ENCODE measurements at regions not wholly inside any gene's neighbourhood (a gene's known extent, or its start where the extent isn't known, plus 50 kb on each side); places are given as distances from the start of the nearest gene placed in this dataset.
"Not testable (repeated sequence)": the region's sequence is repeated elsewhere in the genome, so short reads cannot be mapped to it uniquely, and the experiment has no call there.

DNA sequence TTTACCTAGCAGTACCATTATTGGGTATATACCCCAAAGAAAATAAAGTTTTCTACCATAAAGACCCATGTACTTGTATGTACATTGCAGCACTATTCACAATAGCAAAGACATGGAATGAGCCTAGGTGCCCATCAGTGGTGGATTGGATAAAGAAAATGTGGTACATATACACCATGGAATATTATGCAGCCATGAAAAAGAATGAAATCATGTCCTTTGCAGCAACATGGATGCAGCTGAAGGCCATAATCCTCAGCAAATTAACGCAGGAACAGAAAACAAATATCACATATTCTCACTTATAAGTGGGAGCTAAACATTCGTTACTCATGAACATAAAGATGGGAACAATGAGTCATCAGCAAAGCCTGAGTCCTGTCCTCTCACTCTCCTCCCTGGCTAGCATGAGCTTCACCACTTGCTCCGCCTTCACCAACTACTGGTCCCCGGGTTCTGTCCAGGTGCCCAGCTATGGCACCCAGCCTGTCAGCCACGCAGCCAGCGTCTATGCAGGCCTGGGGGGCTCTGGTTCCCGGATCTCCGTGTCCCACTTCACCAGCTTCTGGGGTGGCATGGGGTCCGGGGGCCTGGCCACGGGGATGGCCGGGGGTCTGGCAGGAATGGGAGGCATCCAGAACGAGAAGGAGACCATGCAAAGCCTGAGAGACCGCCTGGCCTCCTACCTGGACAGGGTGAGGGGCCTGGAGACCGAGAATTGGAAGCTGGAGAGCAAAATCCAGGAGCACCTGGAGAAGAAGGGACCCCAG lies 562.1 kb downstream of the ZNF674 start:
- DNase-seq (ENCODE audit: low read depth), result not testable (repeated sequence)

DNA sequence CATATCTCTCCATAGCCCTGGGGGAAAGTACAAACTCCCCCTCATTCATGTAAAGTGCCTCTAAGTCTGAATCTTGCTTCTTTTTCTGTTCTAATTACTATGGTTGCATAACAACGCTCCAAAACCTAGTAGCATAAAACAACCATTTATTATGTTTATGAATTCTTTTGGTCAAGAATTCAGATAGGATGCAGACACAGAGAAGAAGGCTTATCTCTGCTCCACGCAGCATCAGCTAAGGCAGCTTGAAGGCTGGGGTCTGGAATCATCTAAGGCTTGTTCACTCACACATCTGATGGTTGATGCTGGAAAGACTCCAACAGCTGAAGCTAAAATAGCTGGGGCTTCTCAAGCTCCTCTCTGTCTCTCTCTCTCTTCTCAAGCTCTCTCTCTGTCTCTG lies 564.5 kb downstream of the ZNF674 start:
- DNase-seq (ENCODE audit: low read depth), result no peak

DNA sequence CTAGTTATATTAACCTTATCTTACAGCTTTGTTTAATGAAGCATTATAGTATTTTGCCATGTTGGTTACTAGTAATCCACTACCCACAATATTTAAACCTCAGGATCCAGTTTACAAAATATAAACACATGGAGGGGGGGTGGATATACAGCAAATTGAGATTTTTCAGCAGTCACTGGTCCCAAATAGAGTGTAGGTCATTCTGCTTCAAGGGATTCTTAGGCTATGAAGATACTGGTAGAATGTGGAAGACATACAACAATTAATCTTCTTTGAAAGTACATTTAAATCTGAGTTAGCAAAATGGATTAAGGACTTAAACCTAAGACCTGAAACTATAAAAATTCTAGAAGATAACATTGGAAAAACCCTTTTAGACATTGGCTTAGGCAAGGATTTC lies 569.6 kb downstream of the ZNF674 start:
- no peak for DNase-seq (ENCODE audit: low read depth)

DNA sequence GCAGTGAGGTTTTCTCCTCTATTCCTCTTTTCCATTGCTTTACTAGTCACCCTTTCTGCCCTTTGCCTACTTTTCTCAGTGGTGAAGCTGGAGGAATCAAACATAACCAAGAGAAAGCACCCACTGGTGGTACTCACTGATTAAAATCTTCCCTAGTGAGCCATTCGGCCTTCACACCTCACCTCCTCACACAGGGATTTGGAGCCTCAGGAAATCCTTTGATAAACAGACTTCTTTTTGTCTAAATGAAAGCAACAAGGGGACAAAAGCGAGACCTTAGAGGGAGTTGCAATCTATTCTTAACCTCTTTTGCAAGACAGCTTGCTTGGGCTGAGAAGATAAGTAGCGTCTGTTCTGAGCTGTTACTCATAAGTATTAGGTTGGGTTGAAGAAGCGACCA lies 572.6 kb downstream of the ZNF674 start:
- no peak for DNase-seq (ENCODE audit: low read depth)

DNA sequence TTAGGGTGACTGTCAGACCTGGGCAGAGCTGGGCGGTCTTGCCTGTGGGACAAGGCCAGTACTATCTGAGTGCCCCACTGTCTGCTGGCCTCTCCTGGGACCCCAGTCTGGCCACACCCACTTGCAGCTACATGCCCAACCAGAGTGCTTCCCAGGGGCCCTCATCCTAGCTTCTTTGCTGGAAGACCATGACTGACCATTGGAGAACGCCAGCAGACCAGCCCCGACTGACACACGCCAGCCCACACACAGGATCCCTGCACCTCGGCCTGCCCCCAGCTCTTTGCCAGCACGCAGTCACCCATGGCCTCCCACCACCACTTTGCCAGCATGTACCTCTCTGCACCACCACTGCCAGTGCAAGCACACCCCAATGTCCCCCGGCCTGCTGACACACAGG lies 585.7 kb downstream of the ZNF674 start:
- no peak for DNase-seq (ENCODE audit: low read depth)

DNA sequence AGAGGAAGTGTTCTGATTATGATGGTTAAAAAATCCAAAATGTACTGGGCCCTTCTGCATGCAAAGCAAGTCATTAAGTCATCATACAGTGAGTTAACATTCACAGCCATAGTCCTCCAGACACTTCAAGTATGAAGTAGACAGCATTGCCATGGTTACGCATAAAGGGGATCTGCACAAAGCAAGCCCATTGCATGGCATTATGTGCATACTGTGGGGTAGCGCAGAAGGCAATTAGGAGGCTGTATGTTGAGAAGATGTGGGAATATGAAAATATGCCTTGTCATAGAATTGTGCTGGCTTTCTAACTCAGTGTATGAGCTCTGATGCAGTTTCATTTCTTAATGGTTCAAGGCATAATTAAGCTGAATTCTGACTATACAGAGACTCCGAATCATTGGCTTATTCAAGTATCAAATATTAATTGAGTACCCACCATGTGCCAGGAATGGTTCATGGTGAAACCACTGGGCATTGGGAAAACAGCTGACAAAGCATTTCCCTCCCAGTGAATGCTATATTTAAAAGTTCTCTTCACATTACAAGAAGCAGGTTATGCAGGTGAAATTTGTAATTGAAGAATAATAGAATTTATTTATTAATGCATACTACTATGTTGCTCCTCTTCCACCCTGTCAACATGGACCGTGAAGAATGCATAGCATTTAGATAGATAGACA lies 588.9 kb downstream of the ZNF674 start:
- DNase-seq (ENCODE audit: low read depth), result no peak

DNA sequence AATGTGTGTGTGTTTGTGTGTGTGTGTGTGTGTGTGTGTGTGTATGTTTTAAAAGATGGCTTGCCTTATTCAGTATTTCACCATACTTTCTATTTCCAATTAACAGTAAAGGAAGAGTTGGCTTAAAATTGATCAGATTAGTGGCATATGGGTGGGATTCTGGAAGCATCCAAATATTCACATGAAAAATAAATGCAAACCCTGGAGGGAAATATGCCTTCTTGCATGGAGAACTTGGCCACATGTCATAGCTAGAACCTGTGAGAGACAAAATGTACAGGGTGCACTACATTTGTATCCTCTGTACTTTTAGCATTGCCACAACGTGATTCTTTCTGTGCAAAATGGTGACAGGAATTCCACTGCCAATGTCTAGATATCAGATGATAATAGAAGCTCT lies 589.6 kb downstream of the ZNF674 start:
- DNase-seq (ENCODE audit: low read depth), result no peak

DNA sequence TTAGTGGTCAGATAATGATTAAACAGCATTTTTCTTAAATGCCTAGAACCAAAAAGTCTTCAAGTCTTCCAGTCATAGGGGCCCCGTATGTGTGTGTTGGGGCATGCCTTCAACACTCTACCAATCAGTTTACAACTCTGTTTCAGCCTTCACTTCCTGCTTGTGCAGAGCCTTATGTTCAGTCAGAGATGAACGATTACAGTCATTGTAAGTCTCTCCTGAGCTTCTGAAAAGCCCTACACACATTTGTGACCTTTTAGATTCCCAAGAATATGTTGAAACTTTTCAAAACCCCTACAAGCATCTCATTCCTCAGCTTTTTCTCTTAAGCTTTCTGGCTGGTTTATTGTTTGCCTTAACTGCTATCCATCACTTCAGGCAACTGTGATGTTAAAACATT lies 591.2 kb downstream of the ZNF674 start:
- no peak for DNase-seq (ENCODE audit: low read depth)

DNA sequence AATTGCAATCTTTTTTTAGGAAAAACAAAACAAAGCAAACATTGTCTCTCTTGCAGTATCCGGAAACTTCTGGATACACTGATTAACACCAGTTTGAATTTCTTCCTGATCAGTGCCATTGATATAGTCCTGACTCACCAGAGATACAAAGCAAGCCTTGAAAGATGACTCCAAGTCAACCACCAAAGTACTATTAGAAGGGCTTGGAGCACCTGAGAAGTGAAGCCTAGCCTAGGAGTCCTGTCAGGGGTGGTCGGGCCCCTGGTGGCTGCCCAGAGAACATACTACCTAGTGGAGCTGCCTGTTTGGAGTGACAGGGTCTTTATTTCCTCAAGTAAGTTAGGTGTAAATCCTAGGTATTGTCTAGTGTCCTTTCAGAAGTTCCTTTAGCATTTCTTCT lies 593.2 kb downstream of the ZNF674 start:
- DNase-seq (ENCODE audit: low read depth), result no peak

DNA sequence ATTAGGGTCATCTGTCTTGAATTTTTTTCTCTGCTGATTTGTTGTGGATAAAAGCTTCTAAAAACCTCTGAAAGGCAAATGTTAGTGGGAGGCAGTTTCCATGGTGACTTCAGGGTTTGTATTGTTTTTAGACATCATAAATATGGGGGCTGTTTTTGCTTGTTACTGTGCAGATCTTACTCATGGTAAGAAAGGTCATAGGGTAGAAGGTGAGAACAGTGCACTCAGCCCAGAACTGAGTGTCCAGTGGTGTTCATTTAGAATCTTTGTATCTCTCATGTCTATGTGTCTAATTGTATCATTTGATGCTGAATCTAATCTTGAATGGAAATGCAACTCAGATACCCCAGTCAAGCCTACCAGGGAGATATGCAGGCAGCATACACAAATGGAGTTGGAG lies 609.8 kb downstream of the ZNF674 start:
- no peak for DNase-seq (ENCODE audit: low read depth)

DNA sequence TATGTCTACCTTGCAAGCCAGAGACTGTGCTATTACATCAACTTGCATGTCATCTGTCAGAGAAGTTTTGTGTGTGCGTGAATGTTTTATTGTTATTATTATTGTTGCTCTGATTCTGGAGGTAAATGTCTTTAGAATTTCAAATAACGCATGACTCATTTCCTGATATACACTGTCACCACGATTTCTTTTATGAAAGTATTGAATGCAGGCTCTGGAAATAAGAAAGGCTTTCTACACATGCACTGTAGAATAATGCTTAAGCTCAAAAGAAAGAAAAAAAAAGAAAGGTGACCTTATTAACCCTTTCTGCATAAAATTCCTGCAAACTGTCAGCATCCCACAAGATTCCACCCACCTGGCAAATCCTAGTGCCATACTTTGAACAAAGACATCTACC lies 632.9 kb downstream of the ZNF674 start:
- DNase-seq (ENCODE audit: low read depth), result no peak

DNA sequence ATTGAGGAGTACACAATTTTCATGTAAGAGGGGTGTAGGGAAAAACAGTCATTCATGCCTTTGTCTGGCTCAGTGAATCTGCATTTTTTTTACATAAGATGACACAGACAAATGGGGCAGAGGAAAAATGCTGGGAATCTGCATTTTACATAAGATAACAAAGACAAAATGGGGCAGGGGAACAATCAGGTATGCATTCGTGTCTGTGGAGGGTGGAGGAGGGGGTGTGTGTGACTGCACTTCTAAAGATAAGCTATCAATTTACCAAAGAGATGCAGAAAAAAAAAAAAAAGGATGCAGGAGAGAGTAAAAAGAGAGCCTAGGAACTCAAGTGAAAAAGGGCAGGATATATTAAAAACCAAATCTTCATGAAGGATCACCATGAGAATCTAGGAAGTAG lies 637.4 kb downstream of the ZNF674 start:
- no peak for DNase-seq (ENCODE audit: low read depth)

DNA sequence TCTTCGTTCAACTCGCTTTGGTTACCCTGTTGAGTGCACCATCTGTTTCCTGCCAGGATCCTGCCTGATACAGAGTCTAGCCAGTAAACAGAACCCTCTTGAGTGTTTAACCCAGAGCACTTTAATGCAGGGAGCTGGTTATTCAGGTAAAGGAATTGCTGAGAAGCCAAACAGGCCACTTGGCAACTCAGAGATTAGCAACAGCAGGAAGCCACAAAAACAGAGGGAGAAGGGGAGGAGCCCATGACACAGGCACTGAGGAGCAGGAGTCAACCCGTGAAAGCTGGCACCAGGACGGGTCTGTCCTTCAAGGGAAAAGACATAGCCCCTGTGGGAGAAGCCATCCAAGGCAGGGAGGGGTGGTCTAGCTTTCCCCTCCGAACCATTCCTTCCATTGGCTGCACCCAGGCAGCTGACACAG lies 641.4 kb downstream of the ZNF674 start:
- DNase-seq (ENCODE audit: low read depth), result no peak

DNA sequence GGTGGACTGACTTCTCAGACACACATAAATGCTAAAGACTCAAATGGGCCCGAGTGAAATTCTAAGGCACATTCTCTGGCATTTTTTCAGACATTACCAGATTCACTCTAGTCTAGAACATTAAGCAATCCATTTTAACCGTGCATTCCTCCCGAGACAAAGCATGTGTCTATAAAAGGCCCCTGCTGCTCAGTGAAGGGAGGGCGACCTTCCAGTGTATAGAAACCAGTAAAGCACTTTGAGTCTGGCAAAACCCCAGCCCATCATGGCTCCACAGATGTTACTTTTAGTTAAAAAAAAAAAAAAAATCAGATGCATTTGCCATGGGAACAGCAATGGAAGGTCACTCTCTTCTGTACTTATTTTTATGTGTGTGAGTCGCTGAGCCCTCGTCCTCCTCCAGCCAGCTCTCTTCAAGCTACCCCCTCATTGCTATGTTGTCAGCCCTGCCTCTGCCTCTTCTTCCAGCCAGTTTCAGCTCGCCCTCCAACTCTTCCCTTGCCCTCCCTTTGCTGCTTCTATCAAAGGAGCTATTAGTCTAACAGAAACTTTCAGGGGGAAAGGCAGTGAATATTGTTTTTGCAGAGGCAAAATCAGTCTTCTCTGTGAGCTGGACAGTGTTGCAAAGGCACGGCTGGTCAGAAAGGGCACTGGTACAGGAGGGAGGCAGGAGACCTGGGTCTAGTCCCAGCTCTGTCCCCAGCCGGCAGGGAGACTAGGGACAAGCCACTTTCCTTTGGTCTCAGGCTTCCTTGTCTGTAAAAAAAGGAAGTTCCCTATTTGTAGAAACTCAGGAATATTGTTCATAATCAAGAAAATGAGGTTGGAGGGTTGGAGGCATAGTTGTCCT lies 644.2 kb downstream of the ZNF674 start:
- DNase-seq (ENCODE audit: low read depth), result no peak

DNA sequence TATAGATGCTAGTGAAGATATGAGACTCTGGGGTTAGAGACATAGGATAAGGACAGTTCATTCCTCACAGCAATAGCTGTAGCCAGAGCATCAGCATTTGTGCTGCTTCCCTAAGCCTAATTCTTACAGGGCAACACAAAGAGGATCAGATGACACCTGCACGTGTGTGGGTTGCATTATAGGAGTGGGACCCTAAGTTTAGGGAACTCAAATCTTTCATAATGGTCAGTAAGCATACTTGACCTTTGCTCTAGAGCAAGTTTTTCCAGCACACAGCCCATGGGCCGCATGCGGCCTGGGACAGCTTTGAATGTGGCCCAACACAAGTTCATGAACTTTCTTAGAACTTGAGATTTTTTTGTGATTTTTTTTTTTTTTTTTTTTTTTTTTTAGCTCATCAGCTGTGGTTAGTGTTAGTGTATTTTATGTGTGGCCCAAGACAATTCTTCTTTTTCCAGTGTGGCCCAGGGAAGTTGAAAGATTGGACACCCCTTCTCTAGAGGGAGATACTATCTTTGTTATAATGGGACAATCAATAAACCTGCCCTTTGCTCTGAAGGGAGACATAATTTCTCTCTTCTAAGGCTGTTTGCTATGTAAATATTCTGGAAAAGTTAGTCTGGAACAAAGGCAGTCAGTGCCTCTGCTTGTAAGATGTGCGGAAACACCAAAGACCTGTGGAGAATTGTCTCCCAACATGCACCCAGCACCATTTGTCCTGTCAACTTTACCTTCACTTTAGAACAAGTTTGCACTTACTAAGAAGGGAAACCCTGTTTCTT lies 650.2 kb downstream of the ZNF674 start:
- DNase-seq (ENCODE audit: low read depth), result no peak

DNA sequence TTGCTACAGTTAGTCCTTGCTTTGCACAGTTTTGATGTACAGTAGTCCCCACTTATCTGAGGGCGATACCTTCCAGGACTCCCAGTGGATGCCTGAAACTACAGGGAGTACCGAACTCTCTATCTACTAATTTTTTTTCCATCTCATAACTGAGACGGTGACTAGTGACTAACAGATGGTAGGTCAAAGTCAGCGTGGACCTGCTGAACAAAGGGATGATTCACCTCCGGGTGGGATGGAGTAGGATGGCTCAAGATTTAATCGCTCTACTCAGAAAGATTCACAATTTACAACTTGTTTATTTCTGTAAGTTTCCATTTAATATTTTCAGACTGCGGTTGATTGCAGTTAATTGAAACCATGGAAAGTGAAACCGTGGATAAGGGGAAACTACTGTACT lies 655.8 kb downstream of the ZNF674 start:
- DNase-seq (ENCODE audit: low read depth), result peak; percentile 2

DNA sequence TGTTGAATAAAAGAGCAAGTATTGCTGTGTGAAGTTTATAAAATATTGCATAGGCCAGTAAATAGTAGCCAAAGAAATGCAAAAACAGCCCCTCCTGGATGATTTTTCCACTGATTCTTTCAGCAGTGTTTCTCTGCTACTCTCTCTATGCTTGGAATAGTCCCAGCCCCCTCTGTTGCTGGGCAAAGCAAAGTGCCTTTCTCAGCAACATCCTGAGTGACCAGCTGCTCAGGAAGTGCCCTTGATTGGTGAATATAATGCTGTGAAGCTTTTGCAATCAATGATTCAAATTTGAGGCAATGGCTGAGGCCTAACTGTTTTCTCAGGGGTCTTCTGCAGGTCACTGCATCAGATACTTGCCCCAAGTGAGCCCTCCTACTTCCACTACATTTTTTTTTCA lies 656.7 kb downstream of the ZNF674 start:
- DNase-seq (ENCODE audit: low read depth), result no peak

DNA sequence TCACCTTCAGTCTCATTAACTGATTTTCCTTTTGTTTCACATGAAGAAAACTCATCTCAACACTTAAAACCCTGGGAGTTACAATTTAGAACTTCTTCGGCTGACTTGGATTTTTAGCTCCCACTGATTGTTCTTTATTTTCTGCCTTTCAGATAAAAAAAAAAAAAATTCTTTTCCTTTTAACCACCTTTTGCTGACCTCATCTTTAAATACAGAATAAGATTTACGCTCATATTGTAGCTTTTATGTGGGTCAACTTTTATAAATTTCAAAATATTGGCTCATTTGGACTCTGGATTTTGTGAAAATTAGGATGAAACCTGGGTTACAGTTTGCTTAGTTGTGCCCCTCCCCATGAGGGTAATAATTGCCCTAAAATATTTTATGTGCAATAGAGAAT lies 659.3 kb downstream of the ZNF674 start:
- DNase-seq (ENCODE audit: low read depth), result no peak

DNA sequence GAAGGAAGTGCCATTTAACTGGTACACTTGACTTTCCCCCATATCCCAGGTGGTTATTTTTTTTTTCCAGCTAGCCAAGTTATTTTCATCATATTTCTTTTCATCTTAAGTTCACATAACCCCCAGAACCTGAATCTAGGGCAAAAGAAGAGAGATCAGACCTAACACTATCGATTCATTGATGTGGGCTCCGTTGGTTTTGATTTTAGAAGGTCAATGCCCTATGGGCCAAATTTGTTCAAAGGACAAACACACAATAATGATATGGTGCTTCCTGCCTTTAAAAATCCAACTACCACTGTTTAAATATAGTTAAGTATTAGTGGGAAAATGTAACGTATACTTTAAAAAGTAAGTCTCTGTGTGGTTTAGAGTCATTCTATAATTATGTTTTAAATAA lies 665.7 kb downstream of the ZNF674 start:
- no peak for DNase-seq (ENCODE audit: low read depth)

DNA sequence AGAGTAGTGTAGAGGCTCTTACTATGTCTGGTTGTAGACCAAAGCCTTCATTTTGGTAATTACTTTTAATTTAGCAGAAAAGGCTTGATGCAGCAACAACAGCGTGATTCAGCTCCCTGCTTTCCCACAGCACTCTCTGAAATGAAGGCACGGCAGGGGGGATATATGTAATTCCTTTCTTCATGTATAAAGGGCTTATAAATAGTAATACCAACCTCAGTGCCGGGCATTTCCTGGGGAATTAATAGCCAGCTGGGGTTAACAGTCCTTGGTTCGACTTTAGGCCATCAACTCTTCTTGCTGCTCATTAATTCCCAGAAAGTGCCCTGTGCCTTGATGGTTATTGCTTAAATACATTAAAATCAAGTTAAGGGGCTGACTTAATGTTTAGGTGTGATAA lies 669.0 kb downstream of the ZNF674 start:
- no peak for DNase-seq (ENCODE audit: low read depth)

DNA sequence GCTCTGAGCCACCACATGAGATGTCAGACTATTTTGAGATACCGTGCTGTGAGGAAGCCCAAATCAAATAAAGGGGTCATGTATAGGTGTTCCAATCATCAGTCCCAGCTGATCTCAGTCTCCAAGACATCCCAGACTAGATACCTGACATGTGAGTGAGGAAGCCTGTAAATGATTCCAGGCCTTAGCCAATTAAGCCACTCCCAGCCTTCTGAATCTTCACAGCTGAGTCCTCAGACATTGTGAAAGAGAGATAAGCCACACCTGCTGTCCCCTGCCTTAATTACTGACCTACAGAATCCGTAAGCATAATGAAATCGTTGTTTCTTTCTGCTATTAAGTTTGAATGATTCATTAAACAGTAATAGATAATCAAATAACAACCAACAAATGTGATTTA lies 671.4 kb downstream of the ZNF674 start:
- no peak for DNase-seq (ENCODE audit: low read depth)

DNA sequence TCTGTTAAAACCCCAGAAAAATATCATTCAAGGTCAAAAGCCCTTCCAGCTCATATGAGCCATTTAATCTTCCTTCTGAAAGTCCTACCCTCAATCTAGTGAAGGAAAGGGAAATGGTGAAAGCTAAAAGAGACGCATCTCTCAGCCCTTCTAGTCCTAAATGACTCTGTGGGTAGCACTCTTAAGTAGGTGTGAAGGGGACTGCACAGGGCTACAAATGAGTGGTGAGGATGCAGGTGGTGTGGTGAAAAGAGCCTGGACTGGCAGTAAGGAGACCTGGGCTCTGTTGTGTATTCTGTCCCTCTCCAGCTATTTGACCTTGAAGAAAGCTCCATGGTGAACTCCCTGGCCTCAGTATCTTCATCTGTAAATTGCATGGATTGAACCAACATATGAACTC lies 671.8 kb upstream of the DIPK2B start:
- no peak for DNase-seq (ENCODE audit: low read depth)

Data from HS-5 (cell line).